AG09309 (cell line): ENCODE measurements at regions not wholly inside any gene's neighbourhood (a gene's known extent, or its start where the extent isn't known, plus 50 kb on each side); places are given as distances from the start of the nearest gene placed in this dataset.

Experiments
- DNase-seq: peaks from one replicate; pipeline ENCODE4 v3.0.0-alpha.2; 2010; ENCODE audit warnings: low read depth
- H3K4me3 ChIP-seq: 2 replicates; pipeline ENCODE4 v1.5.1; 2011; ENCODE audit warnings: mild to moderate bottlenecking, low read depth, low read length, moderate library complexity; ENCODE audit not compliant: control insufficient read depth
- CTCF ChIP-seq: IDR thresholded peaks from 2 replicates; pipeline ENCODE4 v1.5.1; 2011; ENCODE audit warnings: mild to moderate bottlenecking, low read depth, low read length, inconsistent platforms; ENCODE audit not compliant: insufficient read depth, control insufficient read depth; ENCODE audit errors: missing control alignments

GRCh38 chr2:139357972-139358371 is 577.8 kb upstream of the NXPH2 start:
- H3K4me3 ChIP-seq = no peak overlapping the region
- no peak for DNase-seq
- no peak for TF ChIP-seq CTCF

DNA sequence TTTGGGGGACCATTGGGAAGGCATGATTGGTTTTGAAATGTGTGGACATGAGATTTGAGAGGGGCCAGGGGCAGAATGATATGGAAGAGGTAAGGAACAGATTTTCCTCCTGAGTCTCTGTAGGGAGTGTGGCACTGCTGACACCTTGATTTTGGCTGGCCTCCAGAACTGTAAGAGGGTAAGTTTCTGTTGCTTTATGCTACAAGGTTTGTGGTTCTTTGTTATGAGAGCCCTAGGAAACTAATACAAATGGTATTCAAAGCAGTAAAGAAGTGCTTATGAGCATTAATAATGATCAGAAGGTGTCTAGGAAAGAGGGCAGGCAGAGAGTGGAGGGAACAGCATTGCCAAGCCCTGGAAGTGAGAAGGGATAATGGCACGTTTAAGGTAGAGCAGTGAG is 574.3 kb upstream of the NXPH2 start:
- H3K4me3 ChIP-seq = no peak overlapping the region
- TF ChIP-seq CTCF = no peak
- DNase-seq = no peak

DNA sequence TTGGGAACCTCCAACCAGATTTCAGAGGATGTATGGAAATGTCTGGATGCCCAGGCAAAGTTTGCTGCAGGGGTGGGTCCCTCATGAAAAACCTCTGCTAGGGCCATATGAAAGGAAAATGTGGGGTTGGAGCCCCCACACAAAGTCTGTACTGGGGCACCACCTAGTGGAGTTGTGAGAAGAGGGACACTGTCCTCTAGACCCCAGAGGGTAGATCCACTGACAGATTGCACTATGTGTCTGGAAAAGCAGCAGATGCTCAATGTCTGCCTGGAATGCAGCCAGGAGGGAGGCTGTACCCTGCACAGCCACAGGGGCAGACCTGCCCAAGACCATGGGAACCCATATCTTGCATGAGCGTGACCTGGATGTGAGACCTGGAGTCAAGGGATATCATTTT is 573.7 kb upstream of the NXPH2 start:
- DNase-seq = no peak
- H3K4me3 ChIP-seq = no peak overlapping the region
- no peak for TF ChIP-seq CTCF

GRCh38 chr2:139317259-139317658 is 537.1 kb upstream of the NXPH2 start:
- no peak for TF ChIP-seq CTCF
- H3K4me3 ChIP-seq = no peak overlapping the region
- DNase-seq = no peak

DNA sequence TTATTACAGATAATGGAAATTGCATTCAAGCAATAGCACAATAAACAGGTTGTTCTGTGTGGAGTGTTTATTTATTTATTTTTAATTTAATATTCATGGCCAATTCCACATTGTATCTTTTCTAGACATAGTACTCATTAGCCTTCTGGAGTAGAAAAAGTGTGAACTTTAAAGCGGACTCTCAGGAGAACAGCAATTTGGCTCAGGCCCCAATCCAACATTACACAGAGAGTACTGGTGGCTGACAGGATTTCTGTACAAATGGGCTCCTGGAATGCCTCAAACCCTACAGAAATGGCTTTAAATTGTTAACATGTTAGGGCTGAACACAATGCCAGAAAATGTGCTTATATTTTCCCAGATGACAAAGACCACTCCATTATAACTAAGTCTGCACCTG is 533.9 kb upstream of the NXPH2 start:
- TF ChIP-seq CTCF = no peak
- no peak for DNase-seq
- H3K4me3 ChIP-seq = no peak overlapping the region

DNA sequence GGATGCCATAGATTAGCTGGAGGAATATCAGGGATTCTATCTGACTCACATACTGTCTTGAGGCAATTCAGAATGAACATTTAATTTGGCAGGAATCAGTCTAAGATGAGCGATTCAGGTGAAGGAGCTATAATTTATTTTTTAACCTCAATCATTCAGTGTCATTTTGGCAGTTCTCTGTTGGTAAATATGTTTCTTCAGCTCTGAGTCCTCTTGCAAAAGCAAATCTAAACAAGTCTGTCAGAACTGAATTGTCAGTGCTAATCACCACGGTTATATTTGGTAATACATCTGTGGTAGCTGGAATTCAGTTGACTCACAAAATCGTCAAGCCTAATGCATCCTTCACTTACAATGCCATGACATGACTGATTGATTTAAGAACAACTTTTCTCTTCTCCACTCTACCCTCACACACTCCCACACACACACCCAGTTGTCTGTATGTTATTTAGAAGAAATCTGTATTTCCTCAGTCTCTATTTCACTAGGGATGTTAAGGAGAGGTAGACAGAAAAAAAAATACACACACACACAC is 516.6 kb upstream of the NXPH2 start:
- no peak overlapping the region for H3K4me3 ChIP-seq
- no peak for DNase-seq
- TF ChIP-seq CTCF = no peak
